ENCODE measurements at regions not wholly inside any gene's neighbourhood (a gene's known extent, or its start where the extent isn't known, plus 50 kb on each side); places are given as distances from the start of the nearest gene placed in this dataset.

- H3K4me1 ChIP-seq = peaks cover 0 to 15% (median 5%) of the 10 kb centered on the region in 4 donors
- TF ChIP-seq EP300 (IDR thresholded peaks at IDR 0.05) (no peak), POLR2A (IDR thresholded peaks at IDR 0.05) (no peak), POLR2AphosphoS5 (IDR thresholded peaks at IDR 0.05) (no peak)
- TF ChIP-seq, protein P1, sequence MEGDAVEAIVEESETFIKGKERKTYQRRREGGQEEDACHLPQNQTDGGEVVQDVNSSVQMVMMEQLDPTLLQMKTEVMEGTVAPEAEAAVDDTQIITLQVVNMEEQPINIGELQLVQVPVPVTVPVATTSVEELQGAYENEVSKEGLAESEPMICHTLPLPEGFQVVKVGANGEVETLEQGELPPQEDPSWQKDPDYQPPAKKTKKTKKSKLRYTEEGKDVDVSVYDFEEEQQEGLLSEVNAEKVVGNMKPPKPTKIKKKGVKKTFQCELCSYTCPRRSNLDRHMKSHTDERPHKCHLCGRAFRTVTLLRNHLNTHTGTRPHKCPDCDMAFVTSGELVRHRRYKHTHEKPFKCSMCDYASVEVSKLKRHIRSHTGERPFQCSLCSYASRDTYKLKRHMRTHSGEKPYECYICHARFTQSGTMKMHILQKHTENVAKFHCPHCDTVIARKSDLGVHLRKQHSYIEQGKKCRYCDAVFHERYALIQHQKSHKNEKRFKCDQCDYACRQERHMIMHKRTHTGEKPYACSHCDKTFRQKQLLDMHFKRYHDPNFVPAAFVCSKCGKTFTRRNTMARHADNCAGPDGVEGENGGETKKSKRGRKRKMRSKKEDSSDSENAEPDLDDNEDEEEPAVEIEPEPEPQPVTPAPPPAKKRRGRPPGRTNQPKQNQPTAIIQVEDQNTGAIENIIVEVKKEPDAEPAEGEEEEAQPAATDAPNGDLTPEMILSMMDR (IDR thresholded peaks at IDR 0.05) = no peak
- intact Hi-C loops (cut with DNase I; ENCODE audit: low total_unique reads) = no loop called here
- no peak for DNase-seq
- no peaks in the 10 kb centered on the region for H3K27me3 ChIP-seq
- WGBS, 5 donors = 24 to 63% (median 28%) methylated on average over 7 of the region's 7 CpGs
- no peak overlapping the region for H3K27ac ChIP-seq
- H3K9me3 ChIP-seq = no peaks in the 10 kb centered on the region
- no peak overlapping the region for H3K4me3 ChIP-seq
- no peaks in the 10 kb centered on the region for H3K36me3 ChIP-seq
Observed at GRCh38 chr12:125890366-125890905, 825.2 kb downstream of the AACS start.

DNA sequence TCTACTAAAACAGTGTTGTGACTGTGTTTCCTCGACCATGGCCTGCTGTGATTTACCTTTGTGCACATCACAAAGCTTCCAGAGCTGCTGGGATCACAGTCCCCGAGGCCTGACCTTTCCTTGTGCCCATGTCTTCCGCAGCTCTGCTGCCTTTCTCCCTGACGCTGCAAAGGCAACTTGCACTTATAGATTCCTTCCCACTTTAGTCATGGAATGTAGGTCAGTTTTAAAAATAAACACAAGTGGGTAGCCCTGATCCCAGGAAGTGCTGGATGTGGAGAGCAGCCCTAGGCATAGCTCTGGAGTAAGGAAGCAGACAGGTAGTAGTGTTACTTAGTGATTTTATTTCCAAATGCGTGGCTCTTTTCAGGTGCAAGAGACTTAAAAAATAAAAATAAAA is 825.7 kb downstream of the AACS start:
- Histone ChIP-seq H3K4me3 (no peak overlapping the region), H3K4me1 (peaks cover 0 to 15% (median 5%) of the 10 kb centered on the region in 4 donors), H3K36me3 (no peaks in the 10 kb centered on the region), H3K27ac (no peak overlapping the region), H3K27me3 (no peaks in the 10 kb centered on the region), H3K9me3 (no peaks in the 10 kb centered on the region)
- DNase-seq = peak in 1 of 2 donors; percentile 22
- TF ChIP-seq POLR2A (IDR thresholded peaks at IDR 0.05) (no peak), EP300 (IDR thresholded peaks at IDR 0.05) (no peak), POLR2AphosphoS5 (IDR thresholded peaks at IDR 0.05) (no peak)
- TF ChIP-seq, protein P1 (IDR thresholded peaks at IDR 0.05) = no peak
- 30 to 39% (median 34%) methylated on average over 5 of the region's 5 CpGs for WGBS, 5 donors
- intact Hi-C loops (cut with DNase I; ENCODE audit: low total_unique reads) = no loop called here

DNA sequence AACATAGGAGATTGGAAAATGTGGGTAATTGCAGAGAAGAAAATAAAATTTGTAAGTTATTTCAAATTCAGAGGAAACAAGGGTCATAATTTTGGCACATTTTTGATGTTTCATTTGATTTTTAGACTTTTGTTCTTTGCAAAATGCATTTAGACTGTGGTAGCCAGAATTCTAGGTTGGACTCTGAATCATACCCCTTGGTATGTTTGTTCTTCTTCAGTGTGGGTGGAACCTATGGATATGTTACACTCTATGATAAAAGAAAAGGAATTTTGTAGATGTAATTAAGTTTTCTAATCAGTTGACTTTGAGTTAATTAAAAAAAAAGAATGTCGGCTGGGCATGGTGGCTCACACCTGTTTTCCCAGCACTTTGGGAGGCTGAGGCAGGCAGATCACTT is 827.0 kb downstream of the AACS start:
- no peak for TF ChIP-seq POLR2AphosphoS5 (IDR thresholded peaks at IDR 0.05)
- TF ChIP-seq POLR2A (IDR thresholded peaks at IDR 0.05) = no peak
- TF ChIP-seq, protein P1 (IDR thresholded peaks at IDR 0.05) = no peak
- no peak for TF ChIP-seq EP300 (IDR thresholded peaks at IDR 0.05)
- WGBS, 5 donors = 48 to 65% (median 56%) methylated on average over 1 of the region's 1 CpG
- Histone ChIP-seq H3K27ac (no peak overlapping the region), H3K4me3 (no peak overlapping the region), H3K27me3 (no peaks in the 10 kb centered on the region), H3K4me1 (peaks cover 0 to 15% (median 5%) of the 10 kb centered on the region in 4 donors), H3K9me3 (no peaks in the 10 kb centered on the region), H3K36me3 (no peaks in the 10 kb centered on the region)
- intact Hi-C loops (cut with DNase I; ENCODE audit: low total_unique reads) = no loop called here
- no peak for DNase-seq

GRCh38 chr12:125902991-125903390 is 837.8 kb downstream of the AACS start:
- intact Hi-C loops (cut with DNase I; ENCODE audit: low total_unique reads) = no loop called here
- Histone ChIP-seq H3K36me3 (no peaks in the 10 kb centered on the region), H3K27ac (no peak overlapping the region), H3K27me3 (no peaks in the 10 kb centered on the region), H3K9me3 (peaks cover 0 to 2% (median 0%) of the 10 kb centered on the region in 4 donors), H3K4me1 (no peaks in the 10 kb centered on the region), H3K4me3 (no peak overlapping the region)
- DNase-seq = no peak
- no peak for TF ChIP-seq EP300 (IDR thresholded peaks at IDR 0.05)
- no peak for TF ChIP-seq POLR2AphosphoS5 (IDR thresholded peaks at IDR 0.05)
- no peak for TF ChIP-seq POLR2A (IDR thresholded peaks at IDR 0.05)
- TF ChIP-seq, protein P1 (IDR thresholded peaks at IDR 0.05) = no peak
- WGBS, 5 donors = 75 to 93% (median 88%) methylated on average over 2 of the region's 2 CpGs

Data from stomach (tissue), 8 donors.